ENCODE measurements at regions not wholly inside any gene's neighbourhood (a gene's known extent, or its start where the extent isn't known, plus 50 kb on each side); places are given as distances from the start of the nearest gene placed in this dataset.

DNA sequence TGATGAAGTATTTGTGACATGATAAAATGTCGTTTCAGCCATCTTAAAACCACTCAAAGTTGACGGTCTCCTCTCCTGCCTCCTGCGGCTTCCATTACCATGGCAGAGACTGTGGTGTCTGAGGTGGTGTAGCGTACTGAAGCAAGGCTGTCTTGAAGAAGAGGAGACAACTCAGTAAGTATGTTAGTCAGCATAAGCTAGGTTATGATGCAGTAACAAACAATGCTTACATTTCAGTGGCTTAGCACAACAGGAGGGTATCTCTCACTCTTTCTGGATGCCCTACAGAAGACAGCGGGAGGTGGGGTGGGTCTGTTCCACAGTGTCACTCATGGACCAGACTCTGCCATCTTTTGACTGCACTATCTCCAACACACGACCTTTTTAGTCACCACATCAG, 174.7 kb upstream of the AHI1 start (continued):
- TF ChIP-seq, protein P1, sequence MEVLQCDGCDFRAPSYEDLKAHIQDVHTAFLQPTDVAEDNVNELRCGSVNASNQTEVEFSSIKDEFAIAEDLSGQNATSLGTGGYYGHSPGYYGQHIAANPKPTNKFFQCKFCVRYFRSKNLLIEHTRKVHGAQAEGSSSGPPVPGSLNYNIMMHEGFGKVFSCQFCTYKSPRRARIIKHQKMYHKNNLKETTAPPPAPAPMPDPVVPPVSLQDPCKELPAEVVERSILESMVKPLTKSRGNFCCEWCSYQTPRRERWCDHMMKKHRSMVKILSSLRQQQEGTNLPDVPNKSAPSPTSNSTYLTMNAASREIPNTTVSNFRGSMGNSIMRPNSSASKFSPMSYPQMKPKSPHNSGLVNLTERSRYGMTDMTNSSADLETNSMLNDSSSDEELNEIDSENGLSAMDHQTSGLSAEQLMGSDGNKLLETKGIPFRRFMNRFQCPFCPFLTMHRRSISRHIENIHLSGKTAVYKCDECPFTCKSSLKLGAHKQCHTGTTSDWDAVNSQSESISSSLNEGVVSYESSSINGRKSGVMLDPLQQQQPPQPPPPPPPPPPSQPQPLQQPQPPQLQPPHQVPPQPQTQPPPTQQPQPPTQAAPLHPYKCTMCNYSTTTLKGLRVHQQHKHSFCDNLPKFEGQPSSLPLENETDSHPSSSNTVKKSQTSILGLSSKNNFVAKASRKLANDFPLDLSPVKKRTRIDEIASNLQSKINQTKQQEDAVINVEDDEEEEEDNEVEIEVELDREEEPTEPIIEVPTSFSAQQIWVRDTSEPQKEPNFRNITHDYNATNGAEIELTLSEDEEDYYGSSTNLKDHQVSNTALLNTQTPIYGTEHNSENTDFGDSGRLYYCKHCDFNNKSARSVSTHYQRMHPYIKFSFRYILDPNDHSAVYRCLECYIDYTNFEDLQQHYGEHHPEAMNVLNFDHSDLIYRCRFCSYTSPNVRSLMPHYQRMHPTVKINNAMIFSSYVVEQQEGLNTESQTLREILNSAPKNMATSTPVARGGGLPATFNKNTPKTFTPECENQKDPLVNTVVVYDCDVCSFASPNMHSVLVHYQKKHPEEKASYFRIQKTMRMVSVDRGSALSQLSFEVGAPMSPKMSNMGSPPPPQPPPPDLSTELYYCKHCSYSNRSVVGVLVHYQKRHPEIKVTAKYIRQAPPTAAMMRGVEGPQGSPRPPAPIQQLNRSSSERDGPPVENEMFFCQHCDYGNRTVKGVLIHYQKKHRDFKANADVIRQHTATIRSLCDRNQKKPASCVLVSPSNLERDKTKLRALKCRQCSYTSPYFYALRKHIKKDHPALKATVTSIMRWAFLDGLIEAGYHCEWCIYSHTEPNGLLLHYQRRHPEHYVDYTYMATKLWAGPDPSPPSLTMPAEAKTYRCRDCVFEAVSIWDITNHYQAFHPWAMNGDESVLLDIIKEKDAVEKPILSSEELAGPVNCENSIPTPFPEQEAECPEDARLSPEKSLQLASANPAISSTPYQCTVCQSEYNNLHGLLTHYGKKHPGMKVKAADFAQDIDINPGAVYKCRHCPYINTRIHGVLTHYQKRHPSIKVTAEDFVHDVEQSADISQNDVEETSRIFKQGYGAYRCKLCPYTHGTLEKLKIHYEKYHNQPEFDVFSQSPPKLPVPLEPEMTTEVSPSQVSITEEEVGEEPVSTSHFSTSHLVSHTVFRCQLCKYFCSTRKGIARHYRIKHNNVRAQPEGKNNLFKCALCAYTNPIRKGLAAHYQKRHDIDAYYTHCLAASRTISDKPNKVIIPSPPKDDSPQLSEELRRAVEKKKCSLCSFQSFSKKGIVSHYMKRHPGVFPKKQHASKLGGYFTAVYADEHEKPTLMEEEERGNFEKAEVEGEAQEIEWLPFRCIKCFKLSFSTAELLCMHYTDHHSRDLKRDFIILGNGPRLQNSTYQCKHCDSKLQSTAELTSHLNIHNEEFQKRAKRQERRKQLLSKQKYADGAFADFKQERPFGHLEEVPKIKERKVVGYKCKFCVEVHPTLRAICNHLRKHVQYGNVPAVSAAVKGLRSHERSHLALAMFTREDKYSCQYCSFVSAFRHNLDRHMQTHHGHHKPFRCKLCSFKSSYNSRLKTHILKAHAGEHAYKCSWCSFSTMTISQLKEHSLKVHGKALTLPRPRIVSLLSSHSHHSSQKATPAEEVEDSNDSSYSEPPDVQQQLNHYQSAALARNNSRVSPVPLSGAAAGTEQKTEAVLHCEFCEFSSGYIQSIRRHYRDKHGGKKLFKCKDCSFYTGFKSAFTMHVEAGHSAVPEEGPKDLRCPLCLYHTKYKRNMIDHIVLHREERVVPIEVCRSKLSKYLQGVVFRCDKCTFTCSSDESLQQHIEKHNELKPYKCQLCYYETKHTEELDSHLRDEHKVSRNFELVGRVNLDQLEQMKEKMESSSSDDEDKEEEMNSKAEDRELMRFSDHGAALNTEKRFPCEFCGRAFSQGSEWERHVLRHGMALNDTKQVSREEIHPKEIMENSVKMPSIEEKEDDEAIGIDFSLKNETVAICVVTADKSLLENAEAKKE (CRISPR knock-in tag; IDR thresholded peaks at IDR 0.05) = no peak
- TF ChIP-seq, protein P2, sequence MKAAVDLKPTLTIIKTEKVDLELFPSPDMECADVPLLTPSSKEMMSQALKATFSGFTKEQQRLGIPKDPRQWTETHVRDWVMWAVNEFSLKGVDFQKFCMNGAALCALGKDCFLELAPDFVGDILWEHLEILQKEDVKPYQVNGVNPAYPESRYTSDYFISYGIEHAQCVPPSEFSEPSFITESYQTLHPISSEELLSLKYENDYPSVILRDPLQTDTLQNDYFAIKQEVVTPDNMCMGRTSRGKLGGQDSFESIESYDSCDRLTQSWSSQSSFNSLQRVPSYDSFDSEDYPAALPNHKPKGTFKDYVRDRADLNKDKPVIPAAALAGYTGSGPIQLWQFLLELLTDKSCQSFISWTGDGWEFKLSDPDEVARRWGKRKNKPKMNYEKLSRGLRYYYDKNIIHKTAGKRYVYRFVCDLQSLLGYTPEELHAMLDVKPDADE (IDR thresholded peaks at IDR 0.05) = no peak

DNA sequence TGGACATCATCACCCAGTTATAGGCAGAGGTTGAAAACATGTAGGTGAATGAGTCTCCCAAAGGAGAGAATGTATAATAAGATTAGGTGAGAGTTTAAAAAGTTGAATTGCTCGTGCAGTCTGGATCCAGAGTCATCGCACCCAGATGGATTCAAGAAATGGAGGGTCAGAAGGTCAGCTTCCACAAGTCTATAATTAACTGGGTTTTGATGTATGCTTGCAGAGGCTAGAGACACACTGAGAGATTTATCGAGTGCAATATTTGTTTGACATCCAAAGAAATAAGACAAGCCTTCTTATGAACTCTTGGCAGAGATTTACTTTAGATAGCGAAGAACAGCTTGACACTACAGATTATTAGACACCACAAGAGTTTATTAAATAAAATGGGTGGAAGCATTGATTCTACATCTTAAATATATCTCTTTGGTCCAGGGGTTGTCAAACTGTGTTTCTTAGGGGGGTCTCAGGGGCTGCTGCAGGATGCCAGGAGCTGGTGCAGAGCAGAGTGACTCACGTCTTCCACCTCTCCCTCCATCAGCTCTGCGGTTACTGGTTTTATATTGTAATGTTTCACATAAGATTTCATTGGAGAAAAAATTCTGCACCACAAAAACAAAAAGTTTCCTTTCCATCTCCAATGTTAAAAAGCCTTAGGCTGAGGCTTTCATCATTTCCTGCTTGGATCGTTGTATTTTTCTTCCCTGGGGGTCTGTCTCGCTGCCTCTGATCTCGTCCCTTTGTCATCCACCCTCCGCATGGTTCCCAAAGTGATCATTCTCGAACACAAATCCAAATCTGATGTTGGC, 176.2 kb upstream of the AHI1 start:
- H3K4me1 Mint-ChIP-seq = no peaks in the 10 kb centered on the region
- Histone ChIP-seq H3F3A (replicated peaks; ENCODE audit: low read depth) (no peaks in the 10 kb centered on the region), H3K27me3 (ENCODE audit: insufficient read depth) (no peaks in the 10 kb centered on the region), H4K20me1 (replicated peaks; ENCODE audit: insufficient read depth) (no peaks in the 10 kb centered on the region), H3K79me2 (replicated peaks; ENCODE audit: insufficient read depth) (no peaks in the 10 kb centered on the region), H3K4me3 (no peak overlapping the region), H3K4me2 (no peak overlapping the region), H3K36me3 (ENCODE audit: insufficient read depth) (no peaks in the 10 kb centered on the region), H3K9me2 (ENCODE audit: insufficient read depth) (no peaks in the 10 kb centered on the region), H3K27ac (ENCODE audit: low read depth) (no peak overlapping the region), H3K4me1 (ENCODE audit: insufficient read depth) (no peaks in the 10 kb centered on the region), H2AFZ (peak overlapping the region; percentile 89)
- no peak overlapping the region; the same call in 1 of the 2 replicates for H3K27ac Mint-ChIP-seq
- H3K36me3 Mint-ChIP-seq (ENCODE audit: low read depth) = no peaks in the 10 kb centered on the region
- H3K4me3 Mint-ChIP-seq = no peak overlapping the region
- ATAC-seq (no peak), DNase-seq (ENCODE audit: low spot score) (no peak)
- H3K27me3 Mint-ChIP-seq (ENCODE audit: insufficient read depth, low read depth, poor library complexity) = peaks cover 4% of the 10 kb centered on the region
- no peaks in the 10 kb centered on the region for H3K9me3 Mint-ChIP-seq
- TF ChIP-seq, protein P1 (CRISPR knock-in tag; IDR thresholded peaks at IDR 0.05) = no peak
- no peak for TF ChIP-seq EZH2 (IDR thresholded peaks at IDR 0.05; ENCODE audit: low read depth, unreplicated experiment)
- TF ChIP-seq EZH2phosphoT487 (IDR thresholded peaks at IDR 0.05; ENCODE audit: unreplicated experiment) = no peak

Measured in GM23338 (cell line).